ENCODE measurements at regions not wholly inside any gene's neighbourhood (a gene's known extent, or its start where the extent isn't known, plus 50 kb on each side); places are given as distances from the start of the nearest gene placed in this dataset.

DNA sequence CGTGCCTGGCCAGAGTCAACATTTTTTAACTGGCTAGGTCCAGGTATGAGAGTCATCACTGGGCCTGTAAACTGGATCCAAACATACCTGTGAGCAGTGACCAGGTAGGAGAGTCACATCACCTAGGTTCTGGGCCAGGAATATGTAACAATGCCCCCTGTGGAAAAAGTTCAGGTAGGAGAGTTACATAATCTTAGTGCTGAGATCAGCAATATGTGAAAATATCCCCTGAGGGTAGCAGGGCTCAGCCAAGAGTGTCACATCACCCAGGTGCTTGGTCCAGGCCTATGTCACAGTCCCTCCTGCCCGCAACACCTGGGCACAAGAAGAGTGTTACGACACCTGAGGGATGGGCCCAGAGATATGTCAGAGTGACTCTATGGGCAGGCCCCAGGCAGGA is 2104.7 kb downstream of the TP53TG3F start:
- no TSS peak for BruUV-seq (replicated peaks)
- H3K9me3 ChIP-seq (ENCODE audit: control insufficient read depth, insufficient read depth, low read depth, low read length) = no peaks in the 10 kb centered on the region
- DNase-seq (ENCODE audit: low read depth, low spot score) (no peak), ATAC-seq (no peak)
- H3K27me3 ChIP-seq (ENCODE audit: control insufficient read depth, insufficient read depth, low read length) = no peaks in the 10 kb centered on the region
- no peaks in the 10 kb centered on the region for H3K4me1 ChIP-seq (ENCODE audit: control insufficient read depth, insufficient read depth, low read length)
- H3K4me3 ChIP-seq (ENCODE audit: low read depth in 2 of 2, low read length in 2 of 2) = no peak overlapping the region
- POLR2A ChIA-PET = no interaction called here
- CTCF ChIA-PET = no interaction called here
- TF ChIP-seq, protein P1, sequence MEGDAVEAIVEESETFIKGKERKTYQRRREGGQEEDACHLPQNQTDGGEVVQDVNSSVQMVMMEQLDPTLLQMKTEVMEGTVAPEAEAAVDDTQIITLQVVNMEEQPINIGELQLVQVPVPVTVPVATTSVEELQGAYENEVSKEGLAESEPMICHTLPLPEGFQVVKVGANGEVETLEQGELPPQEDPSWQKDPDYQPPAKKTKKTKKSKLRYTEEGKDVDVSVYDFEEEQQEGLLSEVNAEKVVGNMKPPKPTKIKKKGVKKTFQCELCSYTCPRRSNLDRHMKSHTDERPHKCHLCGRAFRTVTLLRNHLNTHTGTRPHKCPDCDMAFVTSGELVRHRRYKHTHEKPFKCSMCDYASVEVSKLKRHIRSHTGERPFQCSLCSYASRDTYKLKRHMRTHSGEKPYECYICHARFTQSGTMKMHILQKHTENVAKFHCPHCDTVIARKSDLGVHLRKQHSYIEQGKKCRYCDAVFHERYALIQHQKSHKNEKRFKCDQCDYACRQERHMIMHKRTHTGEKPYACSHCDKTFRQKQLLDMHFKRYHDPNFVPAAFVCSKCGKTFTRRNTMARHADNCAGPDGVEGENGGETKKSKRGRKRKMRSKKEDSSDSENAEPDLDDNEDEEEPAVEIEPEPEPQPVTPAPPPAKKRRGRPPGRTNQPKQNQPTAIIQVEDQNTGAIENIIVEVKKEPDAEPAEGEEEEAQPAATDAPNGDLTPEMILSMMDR (IDR thresholded peaks at IDR 0.05) = no peak
- TF ChIP-seq TCF7L2 (IDR thresholded peaks at IDR 0.05; ENCODE audit: low read depth, low read length) (no peak), POLR2AphosphoS5 (IDR thresholded peaks at IDR 0.05; ENCODE audit: low read depth, low read length) (no peak), REST (IDR thresholded peaks at IDR 0.05; ENCODE audit: insufficient read depth in 1 of 2, low read depth in 2 of 2, low read length in 1 of 2) (no peak), SIN3A (IDR thresholded peaks at IDR 0.05; ENCODE audit: borderline replicate concordance, insufficient read depth, low read depth, low read length) (no peak)
- no peaks in the 10 kb centered on the region for H3K36me3 ChIP-seq (ENCODE audit: control insufficient read depth, insufficient read depth, low read length)
- in situ Hi-C loops (cut with HindIII; ENCODE audit: low pct_unique_long_range_greater_than_20kb, low sequenced_read_pairs) = no loop called here
- no peak overlapping the region for H3K27ac ChIP-seq (ENCODE audit: low read length)
- intact Hi-C loops (cut with micrococcal nuclease; ENCODE audit: unreplicated experiment) = no loop called here

- in situ Hi-C loops (cut with HindIII; ENCODE audit: low pct_unique_long_range_greater_than_20kb, low sequenced_read_pairs) = no loop called here
- Histone ChIP-seq H3K36me3 (ENCODE audit: control insufficient read depth, insufficient read depth, low read length) (no peaks in the 10 kb centered on the region), H3K9me3 (ENCODE audit: control insufficient read depth, insufficient read depth, low read depth, low read length) (no peaks in the 10 kb centered on the region), H3K4me3 (ENCODE audit: low read depth in 2 of 2, low read length in 2 of 2) (no peak overlapping the region), H3K27me3 (ENCODE audit: control insufficient read depth, insufficient read depth, low read length) (no peaks in the 10 kb centered on the region), H3K27ac (ENCODE audit: low read length) (no peak overlapping the region), H3K4me1 (ENCODE audit: control insufficient read depth, insufficient read depth, low read length) (no peaks in the 10 kb centered on the region)
- BruUV-seq (replicated peaks) = no TSS peak
- CTCF ChIA-PET = no interaction called here
- POLR2A ChIA-PET = no interaction called here
- ATAC-seq (no peak), DNase-seq (ENCODE audit: low read depth, low spot score) (no peak)
- intact Hi-C loops (cut with micrococcal nuclease; ENCODE audit: unreplicated experiment) = no loop called here
- no peak for TF ChIP-seq POLR2AphosphoS5 (IDR thresholded peaks at IDR 0.05; ENCODE audit: low read depth, low read length)
- no peak for TF ChIP-seq TCF7L2 (IDR thresholded peaks at IDR 0.05; ENCODE audit: low read depth, low read length)
- TF ChIP-seq, protein P1 (IDR thresholded peaks at IDR 0.05) = no peak
- TF ChIP-seq REST (IDR thresholded peaks at IDR 0.05; ENCODE audit: insufficient read depth in 1 of 2, low read depth in 2 of 2, low read length in 1 of 2) = no peak
- TF ChIP-seq SIN3A (IDR thresholded peaks at IDR 0.05; ENCODE audit: borderline replicate concordance, insufficient read depth, low read depth, low read length) = no peak
Measured at GRCh38 chr16:35564889-35565288, 2105.5 kb downstream of the TP53TG3F start.

Data from Panc1 (cell line).